ENCODE measurements at regions not wholly inside any gene's neighbourhood (a gene's known extent, or its start where the extent isn't known, plus 50 kb on each side); places are given as distances from the start of the nearest gene placed in this dataset.

GRCh38 chr6:91350146-91350908 is 763.5 kb upstream of the MAP3K7 start:
- DNase-seq (ENCODE audit: low read depth) = no peak
- TF ChIP-seq MYC (IDR thresholded peaks at IDR 0.05; ENCODE audit: low read depth, low read length) (no peak), POLR2A (IDR thresholded peaks at IDR 0.05; ENCODE audit: extremely low read depth, insufficient read length) (no peak)
- TF ChIP-seq, protein P1, sequence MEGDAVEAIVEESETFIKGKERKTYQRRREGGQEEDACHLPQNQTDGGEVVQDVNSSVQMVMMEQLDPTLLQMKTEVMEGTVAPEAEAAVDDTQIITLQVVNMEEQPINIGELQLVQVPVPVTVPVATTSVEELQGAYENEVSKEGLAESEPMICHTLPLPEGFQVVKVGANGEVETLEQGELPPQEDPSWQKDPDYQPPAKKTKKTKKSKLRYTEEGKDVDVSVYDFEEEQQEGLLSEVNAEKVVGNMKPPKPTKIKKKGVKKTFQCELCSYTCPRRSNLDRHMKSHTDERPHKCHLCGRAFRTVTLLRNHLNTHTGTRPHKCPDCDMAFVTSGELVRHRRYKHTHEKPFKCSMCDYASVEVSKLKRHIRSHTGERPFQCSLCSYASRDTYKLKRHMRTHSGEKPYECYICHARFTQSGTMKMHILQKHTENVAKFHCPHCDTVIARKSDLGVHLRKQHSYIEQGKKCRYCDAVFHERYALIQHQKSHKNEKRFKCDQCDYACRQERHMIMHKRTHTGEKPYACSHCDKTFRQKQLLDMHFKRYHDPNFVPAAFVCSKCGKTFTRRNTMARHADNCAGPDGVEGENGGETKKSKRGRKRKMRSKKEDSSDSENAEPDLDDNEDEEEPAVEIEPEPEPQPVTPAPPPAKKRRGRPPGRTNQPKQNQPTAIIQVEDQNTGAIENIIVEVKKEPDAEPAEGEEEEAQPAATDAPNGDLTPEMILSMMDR (IDR thresholded peaks at IDR 0.05; ENCODE audit: low read depth, low read length) = no peak
- TF ChIP-seq, protein P2, sequence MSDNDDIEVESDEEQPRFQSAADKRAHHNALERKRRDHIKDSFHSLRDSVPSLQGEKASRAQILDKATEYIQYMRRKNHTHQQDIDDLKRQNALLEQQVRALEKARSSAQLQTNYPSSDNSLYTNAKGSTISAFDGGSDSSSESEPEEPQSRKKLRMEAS (IDR thresholded peaks at IDR 0.05; ENCODE audit: low read depth, low read length) = no peak
- no peak overlapping the region for H3K4me3 ChIP-seq (ENCODE audit: low read depth, low read length)

GRCh38 chr6:91341473-91341872 is 754.6 kb upstream of the MAP3K7 start:
- no peak for DNase-seq (ENCODE audit: low read depth)
- H3K4me3 ChIP-seq (ENCODE audit: low read depth, low read length) = no peak overlapping the region
- TF ChIP-seq MYC (IDR thresholded peaks at IDR 0.05; ENCODE audit: low read depth, low read length) (no peak), POLR2A (IDR thresholded peaks at IDR 0.05; ENCODE audit: extremely low read depth, insufficient read length) (no peak)
- TF ChIP-seq, protein P1 (IDR thresholded peaks at IDR 0.05; ENCODE audit: low read depth, low read length) = no peak
- TF ChIP-seq, protein P2 (IDR thresholded peaks at IDR 0.05; ENCODE audit: low read depth, low read length) = no peak

GRCh38 chr6:91340896-91341395 is 754.1 kb upstream of the MAP3K7 start:
- no peak overlapping the region for H3K4me3 ChIP-seq (ENCODE audit: low read depth, low read length)
- no peak for DNase-seq (ENCODE audit: low read depth)

GRCh38 chr6:91337967-91338366 is 751.1 kb upstream of the MAP3K7 start:
- no peak overlapping the region for H3K4me3 ChIP-seq (ENCODE audit: low read depth, low read length)
- DNase-seq (ENCODE audit: low read depth) = no peak
- TF ChIP-seq, protein P1 (IDR thresholded peaks at IDR 0.05; ENCODE audit: low read depth, low read length) = peak; percentile 11
- no peak for TF ChIP-seq POLR2A (IDR thresholded peaks at IDR 0.05; ENCODE audit: extremely low read depth, insufficient read length)

More at GRCh38 chr6:91340896-91341395, 754.1 kb upstream of the MAP3K7 start:
- TF ChIP-seq, protein P2 (IDR thresholded peaks at IDR 0.05; ENCODE audit: low read depth, low read length) = no peak
- TF ChIP-seq POLR2A (IDR thresholded peaks at IDR 0.05; ENCODE audit: extremely low read depth, insufficient read length) = no peak
- no peak for TF ChIP-seq MYC (IDR thresholded peaks at IDR 0.05; ENCODE audit: low read depth, low read length)
- TF ChIP-seq, protein P1 (IDR thresholded peaks at IDR 0.05; ENCODE audit: low read depth, low read length) = no peak

DNA sequence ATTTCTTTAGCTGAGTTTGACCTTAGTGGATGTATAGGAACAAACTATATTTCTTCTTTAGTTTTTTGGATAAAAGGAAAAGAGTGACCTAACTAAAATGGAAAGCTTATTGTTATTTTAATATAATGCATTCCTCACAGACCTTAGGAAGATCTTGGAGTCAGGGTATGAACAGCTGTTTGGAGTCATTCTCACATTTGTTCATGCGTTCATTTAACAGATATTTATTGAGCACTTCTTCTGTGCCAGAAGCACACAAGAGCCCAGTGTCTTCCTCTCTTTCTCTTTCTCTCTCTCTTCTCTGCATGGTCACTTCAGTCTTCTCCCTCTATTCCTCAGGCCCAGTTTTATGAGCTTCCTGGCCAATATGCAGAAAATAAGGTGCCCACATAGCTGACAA is 744.0 kb upstream of the MAP3K7 start:
- TF ChIP-seq, protein P1 (IDR thresholded peaks at IDR 0.05; ENCODE audit: low read depth, low read length) = no peak
- TF ChIP-seq, protein P2 (IDR thresholded peaks at IDR 0.05; ENCODE audit: low read depth, low read length) = no peak
- TF ChIP-seq MYC (IDR thresholded peaks at IDR 0.05; ENCODE audit: low read depth, low read length) (no peak), POLR2A (IDR thresholded peaks at IDR 0.05; ENCODE audit: extremely low read depth, insufficient read length) (no peak)
- DNase-seq (ENCODE audit: low read depth) = no peak
- H3K4me3 ChIP-seq (ENCODE audit: low read depth, low read length) = no peak overlapping the region
